GM12878 (cell line): ENCODE measurements at regions not wholly inside any gene's neighbourhood (a gene's known extent, or its start where the extent isn't known, plus 50 kb on each side); places are given as distances from the start of the nearest gene placed in this dataset.

Experiments used
- ATAC-seq: fragments of 200-7000 bp; cut with Tn5 transposase; 3 replicates; pipeline ENCODE4 v1.9.1; 2020; ENCODE audit warnings: mild to moderate bottlenecking, moderate library complexity
- BruUV-seq: library from RNA; stranded (reverse); fragments of 400-500 nt; replicated peaks from 2 replicates; lab custom pipeline; 2021; lab: Mats Ljungman, UMichigan
- CTCF ChIA-PET: fragments of 300-600 bp; sonication (Branson Sonifier 250); formaldehyde crosslinking; extraction: SDS; loops from one replicate; lab custom pipeline; 2021; ENCODE audit warnings: inconsistent platforms; lab: Yijun Ruan, JAX
- POLR2A ChIA-PET: fragments of 350-600 bp; formaldehyde crosslinking; extraction: SDS; loops from one replicate; lab custom pipeline; 2021; ENCODE audit warnings: inconsistent platforms; lab: Charles Lee
- RAD21 ChIA-PET: fragments of 300-600 bp; sonication (Branson Sonifier 250); formaldehyde crosslinking; loops from one replicate; lab custom pipeline; 2023; ENCODE audit warnings: antibody characterized with exemption; ENCODE audit not compliant: unreplicated experiment; lab: Charles Lee
- SMC1A ChIA-PET: fragments of 300-600 bp; sonication (Branson Sonifier 250); formaldehyde crosslinking; loops from one replicate; lab custom pipeline; 2023; ENCODE audit not compliant: unreplicated experiment, uncharacterized antibody; lab: Charles Lee
- DNase-seq: peaks from one replicate; pipeline ENCODE4 v3.0.0-alpha.2; 2011; ENCODE audit warnings: low read depth, low spot score
- FAIRE-seq: peaks from 3 replicates; lab custom pipeline; 2011; peaks lifted over from hg19 to GRCh38; lab: Jason Lieb, UNC
- H2AFZ ChIP-seq: 2 replicates; pipeline ENCODE4 v1.6.0; 2011; ENCODE audit warnings: low read depth, low read length, control low read depth; ENCODE audit not compliant: control insufficient read depth
- H3K27ac ChIP-seq: 2 replicates; pipeline ENCODE4 v1.5.1; 2011; ENCODE audit warnings: control low read depth; ENCODE audit not compliant: control insufficient read depth, insufficient read depth
- H3K27me3 ChIP-seq, 2 experiments: replicated peaks in 1 of 2; 2 replicates each; pipeline versions ENCODE4 v1.6.0 to v1.6.1; 2011; ENCODE audit warnings: low read length in 1 of 2; ENCODE audit not compliant: control insufficient read depth in 2 of 2, insufficient read depth in 2 of 2
- H3K36me3 ChIP-seq, 2 experiments: 2 replicates each; pipeline ENCODE4 v1.5.1; 2011; ENCODE audit warnings: low read length in 1 of 2; ENCODE audit not compliant: control insufficient read depth in 2 of 2, insufficient read depth in 2 of 2
- H3K4me1 ChIP-seq: 2 replicates; pipeline ENCODE4 v1.6.1; 2011; ENCODE audit warnings: mild to moderate bottlenecking, low read length, moderate library complexity, mixed read lengths; ENCODE audit not compliant: control insufficient read depth, insufficient read depth
- H3K4me2 ChIP-seq: 2 replicates; pipeline ENCODE4 v1.6.0; 2011; ENCODE audit warnings: control low read depth; ENCODE audit not compliant: control insufficient read depth, insufficient read depth
- H3K4me3 ChIP-seq: fragments of 200-600 bp; sonication (generic); 2 replicates; pipeline ENCODE4 v1.5.1; 2016
- H3K79me2 ChIP-seq: 2 replicates; pipeline ENCODE4 v1.6.0; 2011; ENCODE audit warnings: low read length; ENCODE audit not compliant: control insufficient read depth, insufficient read depth
- H3K9ac ChIP-seq: 2 replicates; pipeline ENCODE4 v1.8.0; 2011; ENCODE audit warnings: low read length, control low read depth, mixed read lengths; ENCODE audit not compliant: control insufficient read depth, insufficient read depth
- H3K9me3 ChIP-seq: replicated peaks from 3 replicates; pipeline ENCODE4 v1.5.1; 2011; ENCODE audit warnings: mild to moderate bottlenecking, low read length; ENCODE audit not compliant: control insufficient read depth, insufficient read depth
- H4K20me1 ChIP-seq: 2 replicates; pipeline ENCODE4 v1.6.0; 2011; ENCODE audit not compliant: control insufficient read depth, insufficient read depth
- ATF3 ChIP-seq: IDR thresholded peaks from 2 replicates; pipeline ENCODE4 v1.6.1; 2011; ENCODE audit warnings: low read depth, mild to moderate bottlenecking, low read length, moderate library complexity, borderline replicate concordance; ENCODE audit errors: extremely low read depth
- CBX3 ChIP-seq: fragments of 200-600 bp; sonication (generic); IDR thresholded peaks from 2 replicates; pipeline ENCODE4 v1.6.1; 2016; ENCODE audit warnings: low read depth, borderline replicate concordance
- CEBPB ChIP-seq, 2 experiments: fragments of 150-350 bp in 1 of 2; IDR thresholded peaks; 2 replicates each; pipeline ENCODE4 v1.6.1; 2012 to 2014; ENCODE audit warnings: low read depth in 2 of 2, low read length in 2 of 2, borderline replicate concordance in 1 of 2, inconsistent platforms in 1 of 2
- CTCF ChIP-seq, 3 experiments: IDR thresholded peaks in 2 of 3; conservative IDR thresholded peaks in 1 of 3; 2 replicates each; pipeline ENCODE4 v1.5.1; 2011; ENCODE audit warnings: low read depth in 3 of 3, low read length in 3 of 3, mild to moderate bottlenecking in 3 of 3, control low read depth in 2 of 3, moderate library complexity in 2 of 3, inconsistent platforms in 1 of 3, mixed read lengths in 1 of 3; ENCODE audit not compliant: control insufficient read depth in 2 of 3, insufficient read depth in 1 of 3; ENCODE audit errors: extremely low read depth in 1 of 3
- DPF2 ChIP-seq: fragments of 450-650 bp; IDR thresholded peaks from 2 replicates; pipeline ENCODE4 v1.6.1; 2017; ENCODE audit warnings: mild to moderate bottlenecking
- FOXM1 ChIP-seq: IDR thresholded peaks from 2 replicates; pipeline ENCODE4 v1.6.1; 2012; ENCODE audit warnings: low read depth, mild to moderate bottlenecking, inconsistent platforms, low read length, moderate library complexity
- HDAC2 ChIP-seq: fragments of 200-600 bp; sonication (generic); IDR thresholded peaks from 2 replicates; pipeline ENCODE4 v1.6.1; 2017
- KLF5 ChIP-seq: fragments of 450-650 bp; IDR thresholded peaks from 2 replicates; pipeline ENCODE4 v1.6.1; 2014; ENCODE audit warnings: mild to moderate bottlenecking; ENCODE audit not compliant: partially characterized antibody
- NRF1 ChIP-seq: conservative IDR thresholded peaks from 2 replicates; pipeline ENCODE4 v1.6.1; 2011; ENCODE audit warnings: mild to moderate bottlenecking, low read depth, low read length, improper control_type of control experiment
- PML ChIP-seq: IDR thresholded peaks from 2 replicates; pipeline ENCODE4 v1.6.1; 2012; ENCODE audit warnings: low read length, inconsistent platforms
- PRDM15 ChIP-seq: fragments of 450-650 bp; formaldehyde crosslinking; IDR thresholded peaks from 2 replicates; pipeline ENCODE4 v1.4.0; 2020; ENCODE audit warnings: mild to moderate bottlenecking, moderate library complexity
- RAD51 ChIP-seq: fragments of 450-650 bp; IDR thresholded peaks from 2 replicates; pipeline ENCODE4 v1.6.1; 2016; ENCODE audit warnings: moderate library complexity, mild to moderate bottlenecking, inconsistent platforms
- SMAD1 ChIP-seq: fragments of 450-650 bp; IDR thresholded peaks from 2 replicates; pipeline ENCODE4 v1.6.1; 2018; ENCODE audit warnings: mild to moderate bottlenecking, low read depth; ENCODE audit not compliant: partially characterized antibody
- SMARCA5 ChIP-seq: fragments of 450-650 bp; IDR thresholded peaks from 2 replicates; pipeline ENCODE4 v1.6.1; 2017; ENCODE audit warnings: mild to moderate bottlenecking
- SUPT20H ChIP-seq: IDR thresholded peaks from 2 replicates; pipeline ENCODE4 v1.6.1; 2011; ENCODE audit warnings: low read depth, mild to moderate bottlenecking, low read length, moderate library complexity, borderline replicate concordance; ENCODE audit not compliant: control insufficient read depth
- TARDBP ChIP-seq: IDR thresholded peaks from 2 replicates; pipeline ENCODE4 v1.6.1; 2016; ENCODE audit warnings: borderline replicate concordance
- ZZZ3 ChIP-seq: IDR thresholded peaks from 2 replicates; pipeline ENCODE4 v1.6.1; 2011; ENCODE audit warnings: low read depth; ENCODE audit not compliant: control insufficient read depth, insufficient read length
- in situ Hi-C: fragments of 300-500 bp; cut with MboI; formaldehyde crosslinking; loops from 9 replicates; pipeline ENCODE4 v1.14.3; 2018; ENCODE audit warnings: mixed read lengths
- intact Hi-C: fragments of 100-400 bp; cut with micrococcal nuclease; formaldehyde crosslinking; loops from one replicate; pipeline ENCODE4 v1.14.2; 2022; ENCODE audit not compliant: unreplicated experiment

- no peak for TF ChIP-seq CEBPB (IDR thresholded peaks at IDR 0.05; ENCODE audit: borderline replicate concordance in 1 of 2, low read depth in 2 of 2, low read length in 2 of 2)
- TF ChIP-seq ZZZ3, result no peak
- TF ChIP-seq SUPT20H, result no peak
- no peak for TF ChIP-seq CTCF (IDR thresholded peaks at IDR 0.05 in 2 of 3, conservative IDR thresholded peaks at IDR 0.05 in 1 of 3; ENCODE audit: control insufficient read depth in 2 of 3, extremely low read depth in 1 of 3, insufficient read depth in 1 of 3, low read depth in 3 of 3, low read length in 3 of 3)
- no peak for TF ChIP-seq DPF2
- no peak for TF ChIP-seq TARDBP
Measured at GRCh38 chr13:107999751-108000150, 215.6 kb downstream of the LIG4 start (continued).

- TF ChIP-seq SMARCA5 (no peak), NRF1 (no peak), KLF5 (no peak), CBX3 (no peak), ATF3 (no peak), PRDM15 (CRISPR knock-in tag) (no peak), HDAC2 (no peak), PML (no peak), SMAD1 (no peak), RAD51 (no peak), FOXM1 (no peak)
- Histone ChIP-seq H3K27ac (no peak overlapping the region), H3K79me2 (no peaks in the 10 kb centered on the region), H3K4me2 (no peak overlapping the region), H3K4me3 (no peak overlapping the region), H4K20me1 (no peaks in the 10 kb centered on the region), H3K9ac (no peak overlapping the region), H3K4me1 (no peaks in the 10 kb centered on the region), H2AFZ (no peak overlapping the region), H3K27me3 (no peaks in the 10 kb centered on the region), H3K9me3 (no peaks in the 10 kb centered on the region), H3K36me3 (no peaks in the 10 kb centered on the region)
- in situ Hi-C loops, result no loop called here
- RAD21 ChIA-PET, result no interaction called here
- ATAC-seq (no peak), DNase-seq (no peak), FAIRE-seq (no peak)
- SMC1A ChIA-PET, result no interaction called here
- BruUV-seq, result no TSS peak
- intact Hi-C loops, result no loop called here
- POLR2A ChIA-PET, result no interaction called here
- CTCF ChIA-PET, result no interaction called here
Measured at GRCh38 chr13:107994137-107994536, 221.2 kb downstream of the LIG4 start.
